Loucy (cell line): ENCODE measurements at regions not wholly inside any gene's neighbourhood (a gene's known extent, or its start where the extent isn't known, plus 50 kb on each side); places are given as distances from the start of the nearest gene placed in this dataset.

Source experiments
- H2AFZ ChIP-seq: fragments of 200-600 bp; sonication (generic); 2 replicates; pipeline ENCODE4 v1.6.0; 2016; ENCODE audit warnings: antibody characterized with exemption, mild to moderate bottlenecking, low read length, moderate library complexity
- H3F3A ChIP-seq: fragments of 200-600 bp; 2 replicates; pipeline ENCODE4 v1.6.0; 2016; ENCODE audit warnings: antibody characterized with exemption, low read depth, mild to moderate bottlenecking
- H3K27me3 ChIP-seq: fragments of 200-600 bp; sonication (generic); 2 replicates; pipeline ENCODE4 v1.6.1; 2014; ENCODE audit warnings: low read length, mild to moderate bottlenecking; ENCODE audit not compliant: insufficient read depth, poor library complexity, severe bottlenecking
- H3K36me3 ChIP-seq: fragments of 200-600 bp; sonication (generic); 2 replicates; pipeline ENCODE4 v1.6.1; 2016; ENCODE audit warnings: low read length; ENCODE audit not compliant: insufficient read depth
- H3K4me1 ChIP-seq: fragments of 200-600 bp; sonication (generic); 2 replicates; pipeline ENCODE4 v1.5.1; 2014; ENCODE audit warnings: low read length, mild to moderate bottlenecking; ENCODE audit not compliant: insufficient read depth, poor library complexity, severe bottlenecking
- H3K4me2 ChIP-seq: fragments of 200-600 bp; sonication (generic); 2 replicates; pipeline ENCODE4 v1.6.0; 2014; ENCODE audit warnings: antibody characterized with exemption, low read length, low read depth, mild to moderate bottlenecking; ENCODE audit not compliant: poor library complexity, severe bottlenecking
- H3K4me3 ChIP-seq: fragments of 200-600 bp; sonication (generic); 2 replicates; pipeline ENCODE4 v1.5.1; 2014; ENCODE audit warnings: low read length, mild to moderate bottlenecking, mixed read lengths; ENCODE audit not compliant: poor library complexity, severe bottlenecking
- H3K79me2 ChIP-seq: fragments of 200-600 bp; sonication (generic); 2 replicates; pipeline ENCODE4 v1.6.1; 2014; ENCODE audit warnings: low read length; ENCODE audit not compliant: insufficient read depth
- H3K9ac ChIP-seq: fragments of 200-600 bp; sonication (generic); 2 replicates; pipeline ENCODE4 v1.6.0; 2014; ENCODE audit warnings: mild to moderate bottlenecking, low read depth, low read length, moderate library complexity; ENCODE audit not compliant: poor library complexity, severe bottlenecking
- H3K9me2 ChIP-seq: fragments of 200-600 bp; sonication (generic); replicated peaks from 2 replicates; pipeline ENCODE4 v1.6.1; 2016; ENCODE audit warnings: low read depth, low read length, mixed read lengths
- H3K9me3 ChIP-seq: fragments of 200-600 bp; sonication (generic); 2 replicates; pipeline ENCODE4 v1.6.1; 2014; ENCODE audit warnings: mild to moderate bottlenecking, antibody characterized with exemption, low read length, low read depth; ENCODE audit not compliant: insufficient read depth
- H4K20me1 ChIP-seq: fragments of 200-600 bp; sonication (generic); 2 replicates; pipeline ENCODE4 v1.6.0; 2014; ENCODE audit warnings: antibody characterized with exemption, low read length, mild to moderate bottlenecking; ENCODE audit not compliant: insufficient read depth, poor library complexity, severe bottlenecking
- EZH2phosphoT487 ChIP-seq: fragments of 200-600 bp; IDR thresholded peaks from 2 replicates; pipeline ENCODE4 v1.6.1; 2018; ENCODE audit warnings: antibody characterized with exemption, mild to moderate bottlenecking, moderate library complexity, borderline replicate concordance
- TF ChIP-seq, protein P1 (sequence below): fragments of 200-600 bp; sonication (generic); conservative IDR thresholded peaks from 2 replicates; pipeline ENCODE4 v1.5.1; 2014; ENCODE audit warnings: mild to moderate bottlenecking, antibody characterized with exemption, low read length

DNA sequence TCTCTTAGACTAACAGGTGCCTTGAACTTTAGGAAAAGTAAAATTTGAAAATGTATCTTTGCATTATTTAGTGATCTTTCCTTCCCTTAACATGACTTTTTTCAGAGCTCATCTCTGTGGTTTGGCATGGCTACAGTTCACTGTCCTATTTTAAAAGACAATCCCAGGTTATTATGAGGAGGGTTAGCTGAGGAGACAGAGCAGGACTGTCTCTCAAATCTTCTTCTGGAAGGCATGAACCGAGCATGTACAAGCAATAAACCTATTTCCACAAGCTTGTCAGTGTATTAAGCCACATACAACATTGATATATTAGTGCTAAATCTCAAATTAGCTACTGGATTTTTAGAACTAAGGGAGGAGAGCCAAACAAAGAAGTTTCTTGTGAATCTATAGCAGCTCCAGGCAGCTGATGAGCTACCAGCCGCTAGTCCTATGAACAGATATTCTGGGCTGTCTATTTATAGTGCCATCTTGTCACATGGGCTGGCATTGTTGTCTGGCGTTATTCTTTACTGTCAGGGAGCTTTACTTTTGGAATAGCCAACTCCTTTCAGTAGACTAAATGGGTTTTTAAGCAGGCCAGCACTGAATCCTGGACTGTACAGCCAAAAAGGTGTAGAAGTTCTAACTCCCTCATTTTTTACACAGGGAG lies 171.2 kb upstream of the ACTBL2 start:
- Histone ChIP-seq H3K9me3 (no peaks in the 10 kb centered on the region), H2AFZ (no peak overlapping the region), H3F3A (no peaks in the 10 kb centered on the region), H3K4me2 (no peak overlapping the region), H3K4me3 (no peak overlapping the region), H3K36me3 (no peaks in the 10 kb centered on the region), H3K9ac (no peak overlapping the region), H3K27me3 (no peaks in the 10 kb centered on the region), H3K4me1 (no peaks in the 10 kb centered on the region), H3K79me2 (no peaks in the 10 kb centered on the region), H4K20me1 (no peaks in the 10 kb centered on the region), H3K9me2 (no peaks in the 10 kb centered on the region)
- TF ChIP-seq, protein P1, sequence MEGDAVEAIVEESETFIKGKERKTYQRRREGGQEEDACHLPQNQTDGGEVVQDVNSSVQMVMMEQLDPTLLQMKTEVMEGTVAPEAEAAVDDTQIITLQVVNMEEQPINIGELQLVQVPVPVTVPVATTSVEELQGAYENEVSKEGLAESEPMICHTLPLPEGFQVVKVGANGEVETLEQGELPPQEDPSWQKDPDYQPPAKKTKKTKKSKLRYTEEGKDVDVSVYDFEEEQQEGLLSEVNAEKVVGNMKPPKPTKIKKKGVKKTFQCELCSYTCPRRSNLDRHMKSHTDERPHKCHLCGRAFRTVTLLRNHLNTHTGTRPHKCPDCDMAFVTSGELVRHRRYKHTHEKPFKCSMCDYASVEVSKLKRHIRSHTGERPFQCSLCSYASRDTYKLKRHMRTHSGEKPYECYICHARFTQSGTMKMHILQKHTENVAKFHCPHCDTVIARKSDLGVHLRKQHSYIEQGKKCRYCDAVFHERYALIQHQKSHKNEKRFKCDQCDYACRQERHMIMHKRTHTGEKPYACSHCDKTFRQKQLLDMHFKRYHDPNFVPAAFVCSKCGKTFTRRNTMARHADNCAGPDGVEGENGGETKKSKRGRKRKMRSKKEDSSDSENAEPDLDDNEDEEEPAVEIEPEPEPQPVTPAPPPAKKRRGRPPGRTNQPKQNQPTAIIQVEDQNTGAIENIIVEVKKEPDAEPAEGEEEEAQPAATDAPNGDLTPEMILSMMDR: no peak
- no peak for TF ChIP-seq EZH2phosphoT487

DNA sequence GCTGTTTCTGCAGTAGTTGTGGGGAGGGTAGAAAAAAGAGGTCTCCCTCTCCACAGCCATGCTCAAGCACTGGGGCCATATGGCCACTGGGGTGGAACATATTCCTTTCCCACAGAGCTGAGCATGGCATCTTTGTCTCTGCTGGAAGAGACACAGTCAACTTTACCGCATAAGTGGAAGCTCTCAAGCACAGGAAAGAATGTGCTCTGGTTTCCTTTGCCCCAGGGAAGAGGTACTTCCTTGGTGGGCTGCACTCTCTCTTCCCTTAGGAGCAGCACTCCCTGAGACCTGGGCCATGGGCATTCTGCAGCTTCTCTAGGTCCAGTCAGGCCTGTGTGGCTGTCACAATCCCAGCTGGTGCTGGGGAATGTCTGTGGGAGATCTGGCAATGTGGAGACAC lies 168.5 kb upstream of the ACTBL2 start:
- no peaks in the 10 kb centered on the region for H3K79me2 ChIP-seq
- H3K4me3 ChIP-seq: no peak overlapping the region
- no peaks in the 10 kb centered on the region; the same call in 1 of the 2 replicates for H3K9me3 ChIP-seq
- no peak overlapping the region for H3K4me2 ChIP-seq
- no peaks in the 10 kb centered on the region for H4K20me1 ChIP-seq
- no peaks in the 10 kb centered on the region for H3K27me3 ChIP-seq
- TF ChIP-seq, protein P1: no peak
- TF ChIP-seq EZH2phosphoT487: no peak
- no peaks in the 10 kb centered on the region for H3F3A ChIP-seq
- H3K9ac ChIP-seq: no peak overlapping the region
- H3K36me3 ChIP-seq: no peaks in the 10 kb centered on the region
- no peaks in the 10 kb centered on the region for H3K9me2 ChIP-seq
- H2AFZ ChIP-seq: 0 out of 2 replicates have a peak overlapping the region, but pooled peaks have one; percentile 47
- no peaks in the 10 kb centered on the region for H3K4me1 ChIP-seq

DNA sequence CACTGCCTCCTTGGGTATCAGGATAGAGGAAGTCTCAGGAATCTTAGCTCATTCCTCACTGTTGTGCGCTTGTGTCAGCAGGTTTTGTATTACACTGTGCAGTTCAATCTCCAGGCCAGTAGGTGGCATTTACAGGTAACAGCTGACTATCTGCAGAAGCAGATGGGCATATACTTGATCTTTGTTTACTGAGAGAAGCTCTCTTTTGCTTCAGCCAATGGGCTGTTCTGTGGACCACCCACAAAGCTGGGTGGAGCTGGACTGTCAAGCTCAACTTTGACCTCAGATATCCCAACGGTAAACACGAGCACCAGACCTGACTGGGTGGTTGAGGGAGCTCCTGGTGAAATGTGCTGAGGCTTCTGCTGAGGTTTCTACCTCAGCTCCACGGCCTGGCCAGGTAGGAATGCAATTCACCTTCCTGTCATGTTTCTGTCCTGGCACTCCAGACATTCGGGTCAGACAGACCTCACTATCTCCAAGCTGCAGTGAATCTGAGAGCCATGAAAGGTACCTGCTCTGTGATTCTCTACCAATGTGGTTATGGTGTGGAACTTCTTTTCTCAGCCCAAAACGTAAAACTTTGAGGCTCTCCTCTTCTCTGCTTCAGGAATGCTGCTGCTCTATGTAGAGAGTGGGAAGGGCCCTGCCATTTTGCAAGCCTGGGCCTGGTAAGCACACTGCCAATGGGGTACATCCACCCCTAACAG lies 167.9 kb upstream of the ACTBL2 start:
- H3F3A ChIP-seq: no peaks in the 10 kb centered on the region
- H3K27me3 ChIP-seq: no peaks in the 10 kb centered on the region
- no peaks in the 10 kb centered on the region; the same call in 1 of the 2 replicates for H3K9me3 ChIP-seq
- H3K4me3 ChIP-seq: no peak overlapping the region
- H2AFZ ChIP-seq: peak overlapping the region; percentile 47
- H3K4me2 ChIP-seq: no peak overlapping the region
- H3K79me2 ChIP-seq: no peaks in the 10 kb centered on the region
- no peaks in the 10 kb centered on the region for H3K9me2 ChIP-seq
- no peaks in the 10 kb centered on the region for H3K4me1 ChIP-seq
- TF ChIP-seq EZH2phosphoT487: no peak
- TF ChIP-seq, protein P1: peak; percentile 84
- no peak overlapping the region for H3K9ac ChIP-seq
- H3K36me3 ChIP-seq: no peaks in the 10 kb centered on the region
- H4K20me1 ChIP-seq: no peaks in the 10 kb centered on the region
